DOHH2 (cell line): ENCODE measurements at regions not wholly inside any gene's neighbourhood (a gene's known extent, or its start where the extent isn't known, plus 50 kb on each side); places are given as distances from the start of the nearest gene placed in this dataset.
"Not testable (repeated sequence)": the region's sequence is repeated elsewhere in the genome, so short reads cannot be mapped to it uniquely, and the experiment has no call there.

Experiments
- CTCF ChIP-seq: fragments of 200-600 bp; sonication (generic); IDR thresholded peaks from one replicate; pipeline ENCODE4 v1.5.1; 2014; ENCODE audit warnings: antibody characterized with exemption, mild to moderate bottlenecking, low read depth, low read length; ENCODE audit not compliant: poor library complexity, severe bottlenecking
- EZH2phosphoT487 ChIP-seq: fragments of 200-600 bp; sonication (generic); IDR thresholded peaks from 2 replicates; pipeline ENCODE4 v1.6.1; 2017; ENCODE audit warnings: borderline replicate concordance, mild to moderate bottlenecking, antibody characterized with exemption, low read length, moderate library complexity, mixed read lengths

DNA sequence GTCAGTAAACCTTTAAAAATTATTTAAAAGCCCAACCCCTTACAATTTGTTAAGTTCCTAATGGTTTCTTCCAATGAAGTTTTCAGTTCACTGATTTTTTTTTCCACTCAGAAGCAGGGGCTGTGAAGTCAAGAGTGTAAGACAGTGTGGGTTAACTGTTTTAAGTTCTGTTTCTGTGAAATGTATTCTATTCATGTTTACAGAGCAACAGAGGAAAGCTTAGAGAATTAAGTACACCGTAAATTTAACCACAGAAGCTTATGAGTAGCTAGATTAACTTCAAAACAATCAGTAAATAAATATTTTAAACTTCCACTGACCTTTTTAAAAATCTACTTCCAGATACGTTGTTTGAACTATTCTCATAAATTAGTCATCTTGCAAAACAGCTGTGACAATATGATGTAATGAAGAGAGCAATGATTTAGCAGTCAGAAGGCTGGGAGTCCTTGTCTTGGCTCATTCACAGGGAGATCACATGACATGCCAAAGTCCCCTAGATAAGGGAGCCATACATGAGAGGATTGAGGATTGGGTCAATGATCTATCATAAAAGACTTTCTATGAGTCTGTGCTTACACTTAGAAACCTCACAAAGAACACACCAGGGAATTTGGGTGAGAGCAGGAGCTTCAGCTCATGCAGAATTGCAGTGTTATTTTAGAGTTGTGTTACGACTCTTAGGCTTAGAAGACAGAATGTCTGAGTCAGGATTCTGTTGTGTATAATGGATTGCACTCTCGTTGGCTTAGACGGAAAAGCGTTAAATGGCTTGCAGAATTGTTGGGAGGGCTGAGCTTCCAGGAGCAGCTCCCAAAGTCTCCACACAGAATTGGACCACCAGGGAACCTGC, 85.8 kb downstream of the CDRT15L2 start:
- TF ChIP-seq CTCF, EZH2phosphoT487: not testable (repeated sequence)
